IMR-90 (cell line): ENCODE measurements at regions not wholly inside any gene's neighbourhood (a gene's known extent, or its start where the extent isn't known, plus 50 kb on each side); places are given as distances from the start of the nearest gene placed in this dataset.

Experiments
- CTCF ChIP-seq: conservative IDR thresholded peaks from 2 replicates; pipeline ENCODE4 v1.5.1; 2012; ENCODE audit warnings: mild to moderate bottlenecking, low read depth, low read length, improper control_type of control experiment
- POLR2A ChIP-seq: IDR thresholded peaks from 2 replicates; pipeline ENCODE4 v1.6.1; 2012; ENCODE audit warnings: mild to moderate bottlenecking, low read depth, low read length
- USF2 ChIP-seq: fragments of 150-350 bp; IDR thresholded peaks from 2 replicates; pipeline ENCODE4 v1.6.1; 2017; ENCODE audit warnings: mild to moderate bottlenecking, antibody characterized with exemption, low read length, low read depth

- no peak for TF ChIP-seq CTCF
- TF ChIP-seq POLR2A, result no peak
- TF ChIP-seq USF2, result no peak
Measured at GRCh38 chr19:28288572-28289264, 924.2 kb downstream of the UQCRFS1 start.
